ENCODE measurements at regions not wholly inside any gene's neighbourhood (a gene's known extent, or its start where the extent isn't known, plus 50 kb on each side); places are given as distances from the start of the nearest gene placed in this dataset.
A peak's percentile ranks its signal among the peaks of the same experiment; 100 is the strongest.

GRCh38 chr5:35362772-35363171 lies 132.5 kb upstream of the PRLR start:
- ATAC-seq (ENCODE audit: low read depth in 2 of 2) (no peak), DNase-seq (no peak)
- no peaks in the 10 kb centered on the region for H3K4me1 Mint-ChIP-seq
- no peak overlapping the region for H3K27ac Mint-ChIP-seq
- peaks cover 0 to 8% (median 0%) of the 10 kb centered on the region in 7 donors for H3K9me3 Mint-ChIP-seq
- no peak overlapping the region for H3K4me3 Mint-ChIP-seq
- H3K36me3 Mint-ChIP-seq: peaks cover 0 to 4% of the 10 kb centered on the region in 2 donors
- peaks cover 0 to 23% (median 12%) of the 10 kb centered on the region in 3 donors for H3K27me3 Mint-ChIP-seq

GRCh38 chr5:35360671-35361070 lies 130.4 kb upstream of the PRLR start:
- peaks cover 0 to 12% (median 8%) of the 10 kb centered on the region in 3 donors for H3K27me3 Mint-ChIP-seq
- no peaks in the 10 kb centered on the region for H3K4me1 Mint-ChIP-seq
- ATAC-seq (ENCODE audit: low read depth in 2 of 2) (no peak), DNase-seq (no peak)
- H3K36me3 Mint-ChIP-seq: no peaks in the 10 kb centered on the region
- no peak overlapping the region for H3K27ac Mint-ChIP-seq
- peaks cover 0 to 10% (median 4%) of the 10 kb centered on the region in 7 donors for H3K9me3 Mint-ChIP-seq
- no peak overlapping the region for H3K4me3 Mint-ChIP-seq

GRCh38 chr5:35359859-35360258 lies 129.6 kb upstream of the PRLR start:
- no peak overlapping the region for H3K4me3 Mint-ChIP-seq
- H3K9me3 Mint-ChIP-seq: peaks cover 0 to 15% (median 4%) of the 10 kb centered on the region in 7 donors
- peaks cover 0 to 12% (median 8%) of the 10 kb centered on the region in 3 donors for H3K27me3 Mint-ChIP-seq
- ATAC-seq (ENCODE audit: low read depth in 2 of 2) (no peak), DNase-seq (no peak)
- no peaks in the 10 kb centered on the region for H3K4me1 Mint-ChIP-seq
- H3K27ac Mint-ChIP-seq: no peak overlapping the region
- H3K36me3 Mint-ChIP-seq: no peaks in the 10 kb centered on the region

GRCh38 chr5:35357973-35358372 lies 127.7 kb upstream of the PRLR start:
- Mint-ChIP-seq H3K27ac (no peak overlapping the region), H3K4me3 (no peak overlapping the region), H3K4me1 (no peaks in the 10 kb centered on the region), H3K27me3 (peaks cover 0 to 10% (median 8%) of the 10 kb centered on the region in 3 donors), H3K36me3 (peaks cover 0 to under 1% of the 10 kb centered on the region in 2 donors), H3K9me3 (peaks cover 0 to 15% (median 5%) of the 10 kb centered on the region in 7 donors)
- no peak for DNase-seq
- ATAC-seq (ENCODE audit: low read depth in 2 of 2): no peak

GRCh38 chr5:35356725-35357124 lies 126.4 kb upstream of the PRLR start:
- Mint-ChIP-seq H3K4me1 (no peaks in the 10 kb centered on the region), H3K36me3 (peaks cover 0 to 13% of the 10 kb centered on the region in 2 donors), H3K27ac (no peak overlapping the region), H3K27me3 (peaks cover 0 to 5% (median 0%) of the 10 kb centered on the region in 3 donors), H3K4me3 (no peak overlapping the region), H3K9me3 (peaks cover 4 to 27% (median 11%) of the 10 kb centered on the region in 7 donors)
- ATAC-seq (ENCODE audit: low read depth in 2 of 2) (no peak), DNase-seq (no peak)

GRCh38 chr5:35354751-35355150 lies 124.5 kb upstream of the PRLR start:
- Mint-ChIP-seq H3K36me3 (peaks cover 0 to 25% of the 10 kb centered on the region in 2 donors), H3K27ac (no peak overlapping the region), H3K27me3 (no peaks in the 10 kb centered on the region), H3K4me3 (no peak overlapping the region), H3K4me1 (no peaks in the 10 kb centered on the region), H3K9me3 (peaks cover 12 to 47% (median 19%) of the 10 kb centered on the region in 7 donors)
- DNase-seq (no peak), ATAC-seq (ENCODE audit: low read depth in 2 of 2) (no peak)

GRCh38 chr5:35345222-35345621 lies 114.9 kb upstream of the PRLR start:
- no peak overlapping the region for H3K27ac Mint-ChIP-seq
- peaks cover 0 to 14% (median 0%) of the 10 kb centered on the region in 3 donors for H3K27me3 Mint-ChIP-seq
- H3K4me1 Mint-ChIP-seq: no peaks in the 10 kb centered on the region
- ATAC-seq (ENCODE audit: low read depth in 2 of 2) (no peak), DNase-seq (no peak)
- peaks cover 5 to 20% (median 13%) of the 10 kb centered on the region in 7 donors for H3K9me3 Mint-ChIP-seq
- no peak overlapping the region for H3K4me3 Mint-ChIP-seq
- H3K36me3 Mint-ChIP-seq: peaks cover 0 to 4% of the 10 kb centered on the region in 2 donors

GRCh38 chr5:35342664-35343063 lies 112.4 kb upstream of the PRLR start:
- ATAC-seq (ENCODE audit: low read depth in 2 of 2) (no peak), DNase-seq (no peak)
- Mint-ChIP-seq H3K4me3 (no peak overlapping the region), H3K4me1 (no peaks in the 10 kb centered on the region), H3K36me3 (peaks cover 0 to 4% of the 10 kb centered on the region in 2 donors), H3K9me3 (peaks cover 4 to 15% (median 9%) of the 10 kb centered on the region in 7 donors), H3K27ac (peak overlapping the region in 1 of 6 donors; percentile 61), H3K27me3 (peaks cover 0 to 14% (median 5%) of the 10 kb centered on the region in 3 donors)

- no peaks in the 10 kb centered on the region for H3K4me1 Mint-ChIP-seq
- no peak overlapping the region for H3K27ac Mint-ChIP-seq
- no peak for DNase-seq
- H3K4me3 Mint-ChIP-seq: no peak overlapping the region
- peaks cover 4 to 15% (median 6%) of the 10 kb centered on the region in 7 donors for H3K9me3 Mint-ChIP-seq
- no peak for ATAC-seq (ENCODE audit: low read depth in 2 of 2)
- peaks cover 0 to 14% (median 5%) of the 10 kb centered on the region in 3 donors for H3K27me3 Mint-ChIP-seq
- peaks cover 0 to 4% of the 10 kb centered on the region in 2 donors for H3K36me3 Mint-ChIP-seq
Observed at GRCh38 chr5:35341189-35341588, 110.9 kb upstream of the PRLR start.

GRCh38 chr5:35339616-35340100 lies 109.4 kb upstream of the PRLR start:
- Mint-ChIP-seq H3K27ac (no peak overlapping the region), H3K9me3 (peaks cover 2 to 14% (median 6%) of the 10 kb centered on the region in 7 donors), H3K4me1 (no peaks in the 10 kb centered on the region), H3K4me3 (no peak overlapping the region), H3K36me3 (peaks cover 0 to 4% of the 10 kb centered on the region in 2 donors), H3K27me3 (peaks cover 0 to 15% (median 5%) of the 10 kb centered on the region in 3 donors)
- no peak for DNase-seq
- ATAC-seq (ENCODE audit: low read depth in 2 of 2): no peak

- peaks cover 2 to 14% (median 6%) of the 10 kb centered on the region in 7 donors for H3K9me3 Mint-ChIP-seq
- DNase-seq (no peak), ATAC-seq (ENCODE audit: low read depth in 2 of 2) (no peak)
- H3K27me3 Mint-ChIP-seq: peaks cover 0 to 15% (median 5%) of the 10 kb centered on the region in 3 donors
- H3K4me1 Mint-ChIP-seq: no peaks in the 10 kb centered on the region
- no peak overlapping the region for H3K4me3 Mint-ChIP-seq
- peaks cover 0 to 4% of the 10 kb centered on the region in 2 donors for H3K36me3 Mint-ChIP-seq
- no peak overlapping the region for H3K27ac Mint-ChIP-seq
Observed at GRCh38 chr5:35339006-35339405, 108.7 kb upstream of the PRLR start.

GRCh38 chr5:35338157-35338453 lies 107.8 kb upstream of the PRLR start:
- no peak overlapping the region for H3K27ac Mint-ChIP-seq
- H3K27me3 Mint-ChIP-seq: peaks cover 0 to 10% (median 5%) of the 10 kb centered on the region in 3 donors
- no peak overlapping the region for H3K4me3 Mint-ChIP-seq
- ATAC-seq (ENCODE audit: low read depth in 2 of 2) (no peak), DNase-seq (no peak)
- peaks cover 0 to under 1% of the 10 kb centered on the region in 2 donors for H3K36me3 Mint-ChIP-seq
- no peaks in the 10 kb centered on the region for H3K4me1 Mint-ChIP-seq
- H3K9me3 Mint-ChIP-seq: peaks cover 0 to 14% (median 4%) of the 10 kb centered on the region in 7 donors

- Mint-ChIP-seq H3K27ac (no peak overlapping the region), H3K4me1 (no peaks in the 10 kb centered on the region), H3K9me3 (peaks cover 0 to 14% (median 4%) of the 10 kb centered on the region in 7 donors), H3K4me3 (no peak overlapping the region), H3K36me3 (no peaks in the 10 kb centered on the region), H3K27me3 (peaks cover 0 to 9% (median 5%) of the 10 kb centered on the region in 3 donors)
- ATAC-seq (ENCODE audit: low read depth in 2 of 2) (no peak), DNase-seq (no peak)
Observed at GRCh38 chr5:35337340-35338156, 107.3 kb upstream of the PRLR start.

GRCh38 chr5:35336230-35336629 lies 105.9 kb upstream of the PRLR start:
- no peak for ATAC-seq (ENCODE audit: low read depth in 2 of 2)
- Mint-ChIP-seq H3K36me3 (no peaks in the 10 kb centered on the region), H3K9me3 (peaks cover 0 to 15% (median 5%) of the 10 kb centered on the region in 7 donors), H3K4me1 (no peaks in the 10 kb centered on the region), H3K27me3 (peaks cover 2 to 9% (median 5%) of the 10 kb centered on the region in 3 donors), H3K27ac (no peak overlapping the region), H3K4me3 (no peak overlapping the region)
- no peak for DNase-seq
